WTC11 (cell line): ENCODE measurements at regions not wholly inside any gene's neighbourhood (a gene's known extent, or its start where the extent isn't known, plus 50 kb on each side); places are given as distances from the start of the nearest gene placed in this dataset.

ENCODE experiments used
- ATAC-seq: fragments of 200-7000 bp; cut with Tn5 transposase; 2 replicates; pipeline ENCODE4 v1.10.0; 2021; ENCODE audit warnings: mild to moderate bottlenecking, moderate library complexity
- CTCF ChIA-PET: fragments of 300-600 bp; sonication (Branson Sonifier 250); formaldehyde crosslinking; loops from one replicate; lab custom pipeline; 2021; ENCODE audit warnings: antibody characterized with exemption; lab: Charles Lee
- POLR2A ChIA-PET: fragments of 350-600 bp; sonication (Branson Sonifier 250); formaldehyde crosslinking; loops from one replicate; lab custom pipeline; 2021; ENCODE audit warnings: antibody characterized with exemption; lab: Charles Lee
- DNase-seq: peaks from one replicate; pipeline ENCODE4 v3.0.0; 2021; ENCODE audit warnings: low spot score
- H3K27ac Mint-ChIP-seq: 2 replicates; pipeline ENCODE4 v1.8.0; 2021; ENCODE audit warnings: mixed read lengths
- H3K27me3 Mint-ChIP-seq: 2 replicates; pipeline ENCODE4 v1.8.0; 2021; ENCODE audit warnings: low read depth, mild to moderate bottlenecking, moderate library complexity, mixed read lengths
- H3K36me3 Mint-ChIP-seq: 2 replicates; pipeline ENCODE4 v1.8.0; 2021; ENCODE audit warnings: mixed read lengths
- H3K4me1 Mint-ChIP-seq: 2 replicates; pipeline ENCODE4 v1.8.0; 2022; ENCODE audit warnings: mixed read lengths
- H3K4me3 Mint-ChIP-seq: 2 replicates; pipeline ENCODE4 v1.8.0; 2021; ENCODE audit warnings: mild to moderate bottlenecking, moderate library complexity, mixed read lengths
- H3K9me3 Mint-ChIP-seq: 2 replicates; pipeline ENCODE4 v1.8.0; 2021; ENCODE audit warnings: mixed read lengths
- ATF2 ChIP-seq: sonication (generic); formaldehyde crosslinking; IDR thresholded peaks from 2 replicates; pipeline ENCODE4 v1.8.1; 2022; ENCODE audit warnings: low read depth, missing genetic modification reagents, borderline replicate concordance
- JAZF1 ChIP-seq: fragments of 250-450 bp; sonication (Bioruptor Pico); IDR thresholded peaks from 2 replicates; pipeline ENCODE4 v1.9.0; 2021; ENCODE audit warnings: moderate library complexity, mild to moderate bottlenecking, inconsistent platforms
- NFYB ChIP-seq: sonication (generic); formaldehyde crosslinking; conservative IDR thresholded peaks from 2 replicates; pipeline ENCODE4 v1.8.0; 2022; ENCODE audit warnings: low read depth, missing genetic modification reagents
- NR2C2 ChIP-seq: sonication (generic); formaldehyde crosslinking; IDR thresholded peaks from 2 replicates; pipeline ENCODE4 v1.8.0; 2022; ENCODE audit warnings: mild to moderate bottlenecking, missing genetic modification reagents
- OVOL2 ChIP-seq: fragments of 250-450 bp; sonication (Bioruptor Pico); IDR thresholded peaks from 2 replicates; pipeline ENCODE4 v1.9.0; 2021; ENCODE audit warnings: mild to moderate bottlenecking, borderline replicate concordance
- RORB ChIP-seq: fragments of 250-450 bp; sonication (Bioruptor Pico); IDR thresholded peaks from 2 replicates; pipeline ENCODE4 v1.9.0; 2021; ENCODE audit warnings: mild to moderate bottlenecking
- STAT6 ChIP-seq: sonication (generic); formaldehyde crosslinking; conservative IDR thresholded peaks from 2 replicates; pipeline ENCODE4 v1.8.1; 2023; ENCODE audit warnings: mild to moderate bottlenecking, low read depth, missing genetic modification reagents, moderate library complexity
- TCF7 ChIP-seq: sonication (generic); formaldehyde crosslinking; IDR thresholded peaks from 2 replicates; pipeline ENCODE4 v1.8.0; 2022; ENCODE audit warnings: mild to moderate bottlenecking, low read depth, missing genetic modification reagents, moderate library complexity
- ZNF232 ChIP-seq: sonication (generic); formaldehyde crosslinking; IDR thresholded peaks from 2 replicates; pipeline ENCODE4 v1.8.0; 2022; ENCODE audit warnings: mild to moderate bottlenecking, missing genetic modification reagents
- ZNF396 ChIP-seq: fragments of 250-450 bp; sonication (Bioruptor Pico); IDR thresholded peaks from 2 replicates; pipeline ENCODE4 v1.8.0; 2021; ENCODE audit warnings: mild to moderate bottlenecking, moderate library complexity, borderline replicate concordance
- ZNF512 ChIP-seq: sonication (generic); formaldehyde crosslinking; IDR thresholded peaks from 2 replicates; pipeline ENCODE4 v1.8.1; 2022; ENCODE audit warnings: missing genetic modification reagents, borderline replicate concordance
- TF ChIP-seq, protein P1 (sequence below): sonication (generic); formaldehyde crosslinking; IDR thresholded peaks from 2 replicates; pipeline ENCODE4 v1.8.1; 2022; ENCODE audit warnings: low read depth, mild to moderate bottlenecking, moderate library complexity, missing genetic modification reagents, borderline replicate concordance
- TF ChIP-seq, protein P2 (sequence below): fragments of 200-600 bp; IDR thresholded peaks from 2 replicates; pipeline ENCODE4 v1.8.0; 2022; ENCODE audit warnings: antibody characterized with exemption
- TF ChIP-seq, protein P3 (sequence below): sonication (generic); formaldehyde crosslinking; IDR thresholded peaks from 2 replicates; pipeline ENCODE4 v1.8.0; 2023; ENCODE audit warnings: mild to moderate bottlenecking, missing genetic modification reagents

DNA sequence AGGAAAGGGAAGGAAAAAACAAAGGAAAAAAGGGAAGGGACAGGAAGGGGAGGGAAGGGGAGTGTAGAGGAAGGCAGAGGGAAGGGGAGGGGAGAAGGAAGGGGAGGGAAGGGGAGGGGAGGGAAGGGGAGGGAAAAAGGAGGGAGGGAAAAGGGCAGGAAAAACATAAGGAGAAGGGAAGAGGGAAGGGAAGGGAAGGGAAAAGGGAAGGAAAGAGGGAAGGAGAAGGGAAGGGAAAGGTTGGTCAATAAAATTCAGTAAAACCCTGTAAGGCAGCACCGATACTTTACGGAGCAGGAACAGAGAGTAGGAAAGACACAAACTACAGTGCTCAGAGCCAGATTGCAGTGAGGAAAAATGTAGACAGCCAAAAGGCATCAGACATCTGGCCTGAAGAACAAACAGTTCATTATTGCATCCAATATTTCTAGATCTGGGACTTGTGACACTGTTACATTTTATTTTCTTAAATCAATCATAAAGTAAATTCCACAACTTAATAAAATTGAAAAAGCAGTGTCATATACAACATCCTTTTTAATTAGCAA lies 322.0 kb downstream of the CRPPA start:
- ChIA-PET POLR2A (no interaction called here), CTCF (no interaction called here)
- DNase-seq (no peak), ATAC-seq (no peak; the same call in 1 of the 2 replicates)
- Mint-ChIP-seq H3K36me3 (no peaks in the 10 kb centered on the region), H3K27me3 (no peaks in the 10 kb centered on the region), H3K4me3 (no peak overlapping the region), H3K9me3 (peaks cover 15% of the 10 kb centered on the region), H3K27ac (no peak overlapping the region), H3K4me1 (peaks cover 20% of the 10 kb centered on the region)
- TF ChIP-seq JAZF1 (CRISPR knock-in tag) (no peak), NFYB (CRISPR knock-in tag) (no peak), OVOL2 (CRISPR knock-in tag) (no peak), ZNF512 (CRISPR knock-in tag) (0 out of 2 replicates have a peak, but pooled peaks have one; percentile 41)
- TF ChIP-seq, protein P1, sequence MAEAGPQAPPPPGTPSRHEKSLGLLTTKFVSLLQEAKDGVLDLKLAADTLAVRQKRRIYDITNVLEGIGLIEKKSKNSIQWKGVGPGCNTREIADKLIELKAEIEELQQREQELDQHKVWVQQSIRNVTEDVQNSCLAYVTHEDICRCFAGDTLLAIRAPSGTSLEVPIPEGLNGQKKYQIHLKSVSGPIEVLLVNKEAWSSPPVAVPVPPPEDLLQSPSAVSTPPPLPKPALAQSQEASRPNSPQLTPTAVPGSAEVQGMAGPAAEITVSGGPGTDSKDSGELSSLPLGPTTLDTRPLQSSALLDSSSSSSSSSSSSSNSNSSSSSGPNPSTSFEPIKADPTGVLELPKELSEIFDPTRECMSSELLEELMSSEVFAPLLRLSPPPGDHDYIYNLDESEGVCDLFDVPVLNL (CRISPR knock-in tag), result no peak

- ChIA-PET POLR2A (no interaction called here), CTCF (interaction anchor here (0.7 to 1.5 kb wide), 6 partner anchors 21 to 853 kb away, joined by 3 to 5 read pairs (median 4); no protein-coding TSS in a partner anchor)
- H3K4me3 Mint-ChIP-seq, result peak overlapping the region; percentile 33
- ATAC-seq (peak; percentile 65), DNase-seq (no peak)
- H3K9me3 Mint-ChIP-seq, result peaks cover 10% of the 10 kb centered on the region
- no peaks in the 10 kb centered on the region for H3K36me3 Mint-ChIP-seq
- H3K27ac Mint-ChIP-seq, result peak overlapping the region; percentile 65; the same call in 1 of the 2 replicates
- peaks cover 20% of the 10 kb centered on the region for H3K4me1 Mint-ChIP-seq
- no peak for TF ChIP-seq NR2C2 (CRISPR knock-in tag)
- TF ChIP-seq ZNF512 (CRISPR knock-in tag), result no peak
- TF ChIP-seq, protein P2, sequence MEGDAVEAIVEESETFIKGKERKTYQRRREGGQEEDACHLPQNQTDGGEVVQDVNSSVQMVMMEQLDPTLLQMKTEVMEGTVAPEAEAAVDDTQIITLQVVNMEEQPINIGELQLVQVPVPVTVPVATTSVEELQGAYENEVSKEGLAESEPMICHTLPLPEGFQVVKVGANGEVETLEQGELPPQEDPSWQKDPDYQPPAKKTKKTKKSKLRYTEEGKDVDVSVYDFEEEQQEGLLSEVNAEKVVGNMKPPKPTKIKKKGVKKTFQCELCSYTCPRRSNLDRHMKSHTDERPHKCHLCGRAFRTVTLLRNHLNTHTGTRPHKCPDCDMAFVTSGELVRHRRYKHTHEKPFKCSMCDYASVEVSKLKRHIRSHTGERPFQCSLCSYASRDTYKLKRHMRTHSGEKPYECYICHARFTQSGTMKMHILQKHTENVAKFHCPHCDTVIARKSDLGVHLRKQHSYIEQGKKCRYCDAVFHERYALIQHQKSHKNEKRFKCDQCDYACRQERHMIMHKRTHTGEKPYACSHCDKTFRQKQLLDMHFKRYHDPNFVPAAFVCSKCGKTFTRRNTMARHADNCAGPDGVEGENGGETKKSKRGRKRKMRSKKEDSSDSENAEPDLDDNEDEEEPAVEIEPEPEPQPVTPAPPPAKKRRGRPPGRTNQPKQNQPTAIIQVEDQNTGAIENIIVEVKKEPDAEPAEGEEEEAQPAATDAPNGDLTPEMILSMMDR, result peak; percentile 55
- H3K27me3 Mint-ChIP-seq, result no peaks in the 10 kb centered on the region
These were observed 322.7 kb downstream of the CRPPA start for GRCh38 chr7:16098585-16099179.

- CTCF ChIA-PET, result interaction anchor here (0.7 to 1.5 kb wide), 7 partner anchors 21 to 852 kb away, joined by 3 to 5 read pairs (median 3); partner anchors contain the start of gene CRPPA
- Mint-ChIP-seq H3K4me1 (peaks cover 20% of the 10 kb centered on the region), H3K27me3 (no peaks in the 10 kb centered on the region), H3K27ac (no peak overlapping the region), H3K4me3 (no peak overlapping the region), H3K9me3 (peaks cover 10% of the 10 kb centered on the region), H3K36me3 (no peaks in the 10 kb centered on the region)
- POLR2A ChIA-PET, result no interaction called here
- DNase-seq (no peak), ATAC-seq (no peak)
- TF ChIP-seq, protein P3, sequence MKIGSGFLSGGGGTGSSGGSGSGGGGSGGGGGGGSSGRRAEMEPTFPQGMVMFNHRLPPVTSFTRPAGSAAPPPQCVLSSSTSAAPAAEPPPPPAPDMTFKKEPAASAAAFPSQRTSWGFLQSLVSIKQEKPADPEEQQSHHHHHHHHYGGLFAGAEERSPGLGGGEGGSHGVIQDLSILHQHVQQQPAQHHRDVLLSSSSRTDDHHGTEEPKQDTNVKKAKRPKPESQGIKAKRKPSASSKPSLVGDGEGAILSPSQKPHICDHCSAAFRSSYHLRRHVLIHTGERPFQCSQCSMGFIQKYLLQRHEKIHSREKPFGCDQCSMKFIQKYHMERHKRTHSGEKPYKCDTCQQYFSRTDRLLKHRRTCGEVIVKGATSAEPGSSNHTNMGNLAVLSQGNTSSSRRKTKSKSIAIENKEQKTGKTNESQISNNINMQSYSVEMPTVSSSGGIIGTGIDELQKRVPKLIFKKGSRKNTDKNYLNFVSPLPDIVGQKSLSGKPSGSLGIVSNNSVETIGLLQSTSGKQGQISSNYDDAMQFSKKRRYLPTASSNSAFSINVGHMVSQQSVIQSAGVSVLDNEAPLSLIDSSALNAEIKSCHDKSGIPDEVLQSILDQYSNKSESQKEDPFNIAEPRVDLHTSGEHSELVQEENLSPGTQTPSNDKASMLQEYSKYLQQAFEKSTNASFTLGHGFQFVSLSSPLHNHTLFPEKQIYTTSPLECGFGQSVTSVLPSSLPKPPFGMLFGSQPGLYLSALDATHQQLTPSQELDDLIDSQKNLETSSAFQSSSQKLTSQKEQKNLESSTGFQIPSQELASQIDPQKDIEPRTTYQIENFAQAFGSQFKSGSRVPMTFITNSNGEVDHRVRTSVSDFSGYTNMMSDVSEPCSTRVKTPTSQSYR, result no peak
- TF ChIP-seq ZNF396 (CRISPR knock-in tag) (no peak), ZNF232 (CRISPR knock-in tag) (no peak), ATF2 (CRISPR knock-in tag) (no peak), STAT6 (CRISPR knock-in tag) (no peak), RORB (CRISPR knock-in tag) (no peak), TCF7 (CRISPR knock-in tag) (no peak)
These were observed 323.3 kb downstream of the CRPPA start for GRCh38 chr7:16098058-16098457.
